GM23248 (cell line): ENCODE measurements at regions not wholly inside any gene's neighbourhood (a gene's known extent, or its start where the extent isn't known, plus 50 kb on each side); places are given as distances from the start of the nearest gene placed in this dataset.

ENCODE experiments used
- DNase-seq: peaks from one replicate; pipeline ENCODE4 v3.0.0-alpha.2; 2015
- H2AFZ ChIP-seq: fragments of 200-600 bp; sonication (generic); 2 replicates; pipeline ENCODE4 v1.6.1; 2016; ENCODE audit warnings: antibody characterized with exemption
- H3F3A ChIP-seq: fragments of 200-600 bp; sonication (generic); 2 replicates; pipeline ENCODE4 v1.6.1; 2016; ENCODE audit warnings: mild to moderate bottlenecking, antibody characterized with exemption, mixed run types; ENCODE audit not compliant: insufficient read depth
- H3K27ac ChIP-seq: fragments of 200-600 bp; sonication (generic); 2 replicates; pipeline ENCODE4 v1.5.1; 2016; ENCODE audit warnings: mild to moderate bottlenecking
- H3K27me3 ChIP-seq: fragments of 200-600 bp; sonication (generic); replicated peaks from 2 replicates; pipeline ENCODE4 v1.6.1; 2016; ENCODE audit warnings: mild to moderate bottlenecking; ENCODE audit not compliant: insufficient read depth
- H3K36me3 ChIP-seq: fragments of 200-600 bp; sonication (generic); 2 replicates; pipeline ENCODE4 v1.6.1; 2016; ENCODE audit warnings: low read depth, mild to moderate bottlenecking
- H3K4me1 ChIP-seq: fragments of 200-600 bp; sonication (generic); 2 replicates; pipeline ENCODE4 v1.6.1; 2016; ENCODE audit warnings: mild to moderate bottlenecking; ENCODE audit not compliant: insufficient read depth
- H3K4me2 ChIP-seq: fragments of 200-600 bp; sonication (generic); one replicate; pipeline ENCODE4 v1.6.1; 2016; ENCODE audit warnings: mild to moderate bottlenecking; ENCODE audit not compliant: unreplicated experiment
- H3K4me3 ChIP-seq: fragments of 200-600 bp; sonication (generic); 2 replicates; pipeline ENCODE4 v1.5.1; 2016; ENCODE audit warnings: mild to moderate bottlenecking
- H3K79me2 ChIP-seq: fragments of 200-600 bp; sonication (generic); 2 replicates; pipeline ENCODE4 v1.6.1; 2016; ENCODE audit warnings: mild to moderate bottlenecking; ENCODE audit not compliant: insufficient read depth
- H3K9ac ChIP-seq: fragments of 200-600 bp; sonication (generic); 2 replicates; pipeline ENCODE4 v1.6.1; 2016; ENCODE audit warnings: mild to moderate bottlenecking
- H3K9me2 ChIP-seq: fragments of 200-600 bp; sonication (generic); 2 replicates; pipeline ENCODE4 v1.6.1; 2016; ENCODE audit warnings: mixed run types, mild to moderate bottlenecking, moderate library complexity; ENCODE audit not compliant: insufficient read depth
- H3K9me3 ChIP-seq: fragments of 200-600 bp; sonication (generic); one replicate; pipeline ENCODE4 v1.6.1; 2017; ENCODE audit warnings: low read depth
- H4K20me1 ChIP-seq: fragments of 200-600 bp; sonication (generic); 2 replicates; pipeline ENCODE4 v1.6.0; 2016; ENCODE audit not compliant: insufficient read depth
- EZH2 ChIP-seq: fragments of 200-600 bp; sonication (generic); IDR thresholded peaks from 2 replicates; pipeline ENCODE4 v1.6.1; 2018; ENCODE audit warnings: antibody characterized with exemption, mild to moderate bottlenecking; ENCODE audit not compliant: insufficient read depth, poor library complexity, severe bottlenecking
- EZH2phosphoT487 ChIP-seq: fragments of 200-600 bp; sonication (generic); IDR thresholded peaks from 2 replicates; pipeline ENCODE4 v1.6.1; 2018; ENCODE audit warnings: antibody characterized with exemption, moderate library complexity, mild to moderate bottlenecking, low read depth; ENCODE audit not compliant: insufficient read depth
- WGBS, 2 experiments: methylation state at CpG; one replicate each; pipeline ENCODE4 v1.1.6; 2015 to 2017; ENCODE audit warnings: low lambda C conversion rate in 2 of 2, low coverage in 1 of 2; ENCODE audit errors: missing lambda C conversion rate in 2 of 2; 5-methylcytosine and 5-hydroxymethylcytosine counted together
- in situ Hi-C: fragments of 300-500 bp; cut with MboI; formaldehyde crosslinking; loops from 2 replicates; pipeline ENCODE4 v1.15.0; 2020

- no peak overlapping the region for H2AFZ ChIP-seq
- H3K9me2 ChIP-seq, result no peaks in the 10 kb centered on the region
- in situ Hi-C loops, result no loop called here
- no peaks in the 10 kb centered on the region for H3K4me1 ChIP-seq
- H3F3A ChIP-seq, result no peaks in the 10 kb centered on the region
- H3K27me3 ChIP-seq, result no peaks in the 10 kb centered on the region
- H4K20me1 ChIP-seq, result no peaks in the 10 kb centered on the region
- H3K27ac ChIP-seq, result no peak overlapping the region
- TF ChIP-seq EZH2, result no peak
- no peak for TF ChIP-seq EZH2phosphoT487
- no peak overlapping the region for H3K4me2 ChIP-seq
- H3K79me2 ChIP-seq, result no peaks in the 10 kb centered on the region
- 3 to 13% methylated on average over 3 of the region's 3 CpGs for WGBS, 2 experiments
- no peaks in the 10 kb centered on the region for H3K9me3 ChIP-seq
- H3K36me3 ChIP-seq, result no peaks in the 10 kb centered on the region
- no peak overlapping the region for H3K4me3 ChIP-seq
- H3K9ac ChIP-seq, result no peak overlapping the region
- no peak for DNase-seq
Observed at GRCh38 chr9:32247168-32247567, 137.3 kb upstream of the ACO1 start.

- H3K36me3 ChIP-seq, result no peaks in the 10 kb centered on the region
- H3K79me2 ChIP-seq, result no peaks in the 10 kb centered on the region
- no peak for DNase-seq
- TF ChIP-seq EZH2phosphoT487, result no peak
- in situ Hi-C loops, result no loop called here
- WGBS, 2 experiments, result 14 to 15% methylated on average over 2 of the region's 2 CpGs
- no peaks in the 10 kb centered on the region for H3K4me1 ChIP-seq
- H3K9me2 ChIP-seq, result no peaks in the 10 kb centered on the region
- H4K20me1 ChIP-seq, result no peaks in the 10 kb centered on the region
- H2AFZ ChIP-seq, result no peak overlapping the region
- H3K27me3 ChIP-seq, result no peaks in the 10 kb centered on the region
- no peaks in the 10 kb centered on the region for H3K9me3 ChIP-seq
- no peak overlapping the region for H3K9ac ChIP-seq
- no peak overlapping the region for H3K4me3 ChIP-seq
- H3F3A ChIP-seq, result no peaks in the 10 kb centered on the region
- no peak overlapping the region for H3K4me2 ChIP-seq
- H3K27ac ChIP-seq, result no peak overlapping the region
Observed at GRCh38 chr9:32248189-32248712, 136.2 kb upstream of the ACO1 start.

- DNase-seq, result peak; percentile 62
- no peaks in the 10 kb centered on the region for H3F3A ChIP-seq
- TF ChIP-seq EZH2 (no peak), EZH2phosphoT487 (no peak)
Observed at GRCh38 chr9:32251539-32251938, 132.9 kb upstream of the ACO1 start.

GRCh38 chr9:32253731-32254130 lies 130.7 kb upstream of the ACO1 start:
- Histone ChIP-seq H3K27me3 (no peaks in the 10 kb centered on the region), H3K4me1 (no peaks in the 10 kb centered on the region), H3K4me2 (no peak overlapping the region), H3K9me3 (no peaks in the 10 kb centered on the region), H3K9me2 (no peaks in the 10 kb centered on the region), H3F3A (no peaks in the 10 kb centered on the region), H3K4me3 (no peak overlapping the region), H4K20me1 (no peaks in the 10 kb centered on the region), H3K36me3 (no peaks in the 10 kb centered on the region), H3K9ac (no peak overlapping the region), H3K27ac (no peak overlapping the region), H2AFZ (no peak overlapping the region), H3K79me2 (no peaks in the 10 kb centered on the region)
- TF ChIP-seq EZH2phosphoT487 (no peak), EZH2 (no peak)
- no peak for DNase-seq
- WGBS, 2 experiments, result 3 to 7% methylated on average over 1 of the region's 1 CpG
- in situ Hi-C loops, result no loop called here

More at GRCh38 chr9:32251539-32251938, 132.9 kb upstream of the ACO1 start:
- H3K79me2 ChIP-seq, result no peaks in the 10 kb centered on the region
- no peak overlapping the region for H3K4me2 ChIP-seq
- in situ Hi-C loops, result no loop called here
- no peaks in the 10 kb centered on the region for H3K36me3 ChIP-seq
- H3K9me2 ChIP-seq, result no peaks in the 10 kb centered on the region
- H3K4me3 ChIP-seq, result no peak overlapping the region
- H4K20me1 ChIP-seq, result no peaks in the 10 kb centered on the region
- no peak overlapping the region for H3K27ac ChIP-seq
- no peaks in the 10 kb centered on the region for H3K4me1 ChIP-seq
- no peak overlapping the region for H2AFZ ChIP-seq
- H3K27me3 ChIP-seq, result no peaks in the 10 kb centered on the region
- 13% methylated on average over 5 of the region's 5 CpGs for WGBS, 2 experiments
- H3K9me3 ChIP-seq, result no peaks in the 10 kb centered on the region
- H3K9ac ChIP-seq, result no peak overlapping the region

- Histone ChIP-seq H4K20me1 (no peaks in the 10 kb centered on the region), H3F3A (no peaks in the 10 kb centered on the region), H3K9ac (no peak overlapping the region), H3K4me3 (no peak overlapping the region), H3K27me3 (no peaks in the 10 kb centered on the region), H3K4me1 (no peaks in the 10 kb centered on the region), H3K27ac (no peak overlapping the region), H3K36me3 (no peaks in the 10 kb centered on the region), H3K9me3 (no peaks in the 10 kb centered on the region), H3K79me2 (no peaks in the 10 kb centered on the region), H3K9me2 (no peaks in the 10 kb centered on the region), H3K4me2 (no peak overlapping the region), H2AFZ (no peak overlapping the region)
- no peak for DNase-seq
- WGBS, 2 experiments, result 25% methylated on average over 4 of the region's 4 CpGs
- in situ Hi-C loops, result no loop called here
- TF ChIP-seq EZH2phosphoT487 (no peak), EZH2 (no peak)
Observed at GRCh38 chr9:32255026-32255425, 129.4 kb upstream of the ACO1 start.
